ENCODE measurements at regions not wholly inside any gene's neighbourhood (a gene's known extent, or its start where the extent isn't known, plus 50 kb on each side); places are given as distances from the start of the nearest gene placed in this dataset.
A peak's percentile ranks its signal among the peaks of the same experiment; 100 is the strongest.

- no peaks in the 10 kb centered on the region for H3K9me3 ChIP-seq (ENCODE audit: low read depth)
- WGBS (ENCODE audit: low lambda C conversion rate, missing lambda C conversion rate), result 89% methylated on average over 4 of the region's 4 CpGs
Observed at GRCh38 chr5:164332349-164333196, 827.2 kb downstream of the MAT2B start.

DNA sequence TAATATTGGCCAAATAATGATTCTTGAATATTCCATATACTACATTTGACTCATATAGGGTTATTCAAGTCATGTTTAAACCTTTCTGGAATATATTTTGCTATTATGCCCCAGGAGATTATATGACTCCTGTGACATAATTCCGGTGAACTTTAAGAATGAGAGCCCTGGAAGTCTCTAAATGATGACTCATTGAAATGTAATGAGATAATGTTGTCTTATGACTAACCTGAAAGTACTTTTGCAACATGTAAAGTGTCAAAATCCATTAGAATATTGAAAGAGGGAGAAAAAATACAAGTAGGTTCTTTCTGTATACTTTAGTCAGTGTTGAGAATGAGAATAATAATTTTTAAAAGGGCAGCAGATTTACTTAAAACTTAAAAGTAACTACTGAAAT, 830.4 kb downstream of the MAT2B start:
- WGBS (ENCODE audit: low lambda C conversion rate, missing lambda C conversion rate), result 63% methylated on average over 1 of the region's 1 CpG
- Histone ChIP-seq H3K4me3 (no peak overlapping the region), H3K4me2 (no peak overlapping the region), H3K79me2 (no peaks in the 10 kb centered on the region), H3K9me2 (replicated peaks; ENCODE audit: insufficient read depth) (no peaks in the 10 kb centered on the region), H3K27ac (peak overlapping the region; percentile 41), H3K36me3 (replicated peaks; ENCODE audit: insufficient read depth, low read depth) (no peaks in the 10 kb centered on the region), H3K9me3 (ENCODE audit: low read depth) (no peaks in the 10 kb centered on the region), H4K20me1 (ENCODE audit: insufficient read depth, poor library complexity, severe bottlenecking) (no peaks in the 10 kb centered on the region), H3K4me1 (ENCODE audit: insufficient read depth) (no peaks in the 10 kb centered on the region), H3K27me3 (no peaks in the 10 kb centered on the region), H2AFZ (no peak overlapping the region)
- no peak for TF ChIP-seq EZH2phosphoT487 (IDR thresholded peaks at IDR 0.05; ENCODE audit: low read depth, severe bottlenecking, unreplicated experiment)
- TF ChIP-seq, protein P1, sequence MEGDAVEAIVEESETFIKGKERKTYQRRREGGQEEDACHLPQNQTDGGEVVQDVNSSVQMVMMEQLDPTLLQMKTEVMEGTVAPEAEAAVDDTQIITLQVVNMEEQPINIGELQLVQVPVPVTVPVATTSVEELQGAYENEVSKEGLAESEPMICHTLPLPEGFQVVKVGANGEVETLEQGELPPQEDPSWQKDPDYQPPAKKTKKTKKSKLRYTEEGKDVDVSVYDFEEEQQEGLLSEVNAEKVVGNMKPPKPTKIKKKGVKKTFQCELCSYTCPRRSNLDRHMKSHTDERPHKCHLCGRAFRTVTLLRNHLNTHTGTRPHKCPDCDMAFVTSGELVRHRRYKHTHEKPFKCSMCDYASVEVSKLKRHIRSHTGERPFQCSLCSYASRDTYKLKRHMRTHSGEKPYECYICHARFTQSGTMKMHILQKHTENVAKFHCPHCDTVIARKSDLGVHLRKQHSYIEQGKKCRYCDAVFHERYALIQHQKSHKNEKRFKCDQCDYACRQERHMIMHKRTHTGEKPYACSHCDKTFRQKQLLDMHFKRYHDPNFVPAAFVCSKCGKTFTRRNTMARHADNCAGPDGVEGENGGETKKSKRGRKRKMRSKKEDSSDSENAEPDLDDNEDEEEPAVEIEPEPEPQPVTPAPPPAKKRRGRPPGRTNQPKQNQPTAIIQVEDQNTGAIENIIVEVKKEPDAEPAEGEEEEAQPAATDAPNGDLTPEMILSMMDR (IDR thresholded peaks at IDR 0.05; ENCODE audit: poor library complexity), result no peak
- no peak for TF ChIP-seq EZH2 (IDR thresholded peaks at IDR 0.05; ENCODE audit: borderline replicate concordance)
- DNase-seq (ENCODE audit: low spot score), result no peak

More at GRCh38 chr5:164332349-164333196, 827.2 kb downstream of the MAT2B start:
- no peaks in the 10 kb centered on the region for H3K9me2 ChIP-seq (replicated peaks; ENCODE audit: insufficient read depth)
- H3K27me3 ChIP-seq, result no peaks in the 10 kb centered on the region
- no peak overlapping the region for H2AFZ ChIP-seq
- DNase-seq (ENCODE audit: low spot score), result no peak
- no peaks in the 10 kb centered on the region for H3K4me1 ChIP-seq (ENCODE audit: insufficient read depth)
- no peaks in the 10 kb centered on the region for H3K79me2 ChIP-seq
- H3K36me3 ChIP-seq (replicated peaks; ENCODE audit: insufficient read depth, low read depth), result no peaks in the 10 kb centered on the region
- no peak overlapping the region for H3K4me3 ChIP-seq
- no peak overlapping the region for H3K4me2 ChIP-seq
- no peak overlapping the region for H3K27ac ChIP-seq
- TF ChIP-seq, protein P1 (IDR thresholded peaks at IDR 0.05; ENCODE audit: poor library complexity), result no peak
- no peak for TF ChIP-seq EZH2phosphoT487 (IDR thresholded peaks at IDR 0.05; ENCODE audit: low read depth, severe bottlenecking, unreplicated experiment)
- TF ChIP-seq EZH2 (IDR thresholded peaks at IDR 0.05; ENCODE audit: borderline replicate concordance), result no peak
- H4K20me1 ChIP-seq (ENCODE audit: insufficient read depth, poor library complexity, severe bottlenecking), result no peaks in the 10 kb centered on the region

DNA sequence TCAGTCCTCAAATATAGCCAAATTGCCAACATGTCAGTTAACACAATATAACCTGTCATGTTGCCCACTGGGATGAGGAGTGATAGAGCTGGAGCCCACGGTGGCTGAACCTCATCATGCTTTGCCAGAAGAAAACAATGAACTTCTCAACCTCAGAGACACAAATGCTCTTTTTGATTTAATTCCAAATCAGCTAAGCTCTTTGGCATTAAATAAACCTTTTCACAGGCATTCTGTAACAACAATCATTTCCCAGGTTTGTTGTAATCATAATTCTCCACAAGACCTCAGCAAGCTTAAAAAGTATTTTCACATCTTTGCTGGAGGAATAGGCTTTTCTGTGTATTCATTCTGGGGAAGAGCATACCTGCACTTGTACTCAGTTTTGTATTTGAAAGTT, 830.9 kb downstream of the MAT2B start:
- no peaks in the 10 kb centered on the region for H3K79me2 ChIP-seq
- WGBS (ENCODE audit: low lambda C conversion rate, missing lambda C conversion rate), result 61% methylated on average over 1 of the region's 1 CpG
- H3K27ac ChIP-seq, result peak overlapping the region; percentile 41
- H3K36me3 ChIP-seq (replicated peaks; ENCODE audit: insufficient read depth, low read depth), result no peaks in the 10 kb centered on the region
- H3K9me2 ChIP-seq (replicated peaks; ENCODE audit: insufficient read depth), result no peaks in the 10 kb centered on the region
- no peaks in the 10 kb centered on the region for H3K27me3 ChIP-seq
- no peaks in the 10 kb centered on the region for H3K4me1 ChIP-seq (ENCODE audit: insufficient read depth)
- H2AFZ ChIP-seq, result no peak overlapping the region
- H4K20me1 ChIP-seq (ENCODE audit: insufficient read depth, poor library complexity, severe bottlenecking), result no peaks in the 10 kb centered on the region
- no peak overlapping the region for H3K4me3 ChIP-seq
- no peak overlapping the region for H3K4me2 ChIP-seq
- TF ChIP-seq EZH2phosphoT487 (IDR thresholded peaks at IDR 0.05; ENCODE audit: low read depth, severe bottlenecking, unreplicated experiment) (no peak), EZH2 (IDR thresholded peaks at IDR 0.05; ENCODE audit: borderline replicate concordance) (no peak)
- TF ChIP-seq, protein P1 (IDR thresholded peaks at IDR 0.05; ENCODE audit: poor library complexity), result no peak
- DNase-seq (ENCODE audit: low spot score), result no peak
- H3K9me3 ChIP-seq (ENCODE audit: low read depth), result no peaks in the 10 kb centered on the region

Measured in hepatocyte (in vitro differentiated cells).